Skin of body (tissue), 1 donor: ENCODE measurements at regions not wholly inside any gene's neighbourhood (a gene's known extent, or its start where the extent isn't known, plus 50 kb on each side); places are given as distances from the start of the nearest gene placed in this dataset.
"Not testable (repeated sequence)": the region's sequence is repeated elsewhere in the genome, so short reads cannot be mapped to it uniquely, and the experiment has no call there.

Experiments used
- DNase-seq: peaks from one replicate; lab custom pipeline; 2025; lab: John Stamatoyannopoulos, UW

GRCh38 chr2:8320311-8321066 lies 361.4 kb upstream of the ID2 start:
- no peak for DNase-seq

- DNase-seq: no peak
These were observed 359.2 kb upstream of the ID2 start for GRCh38 chr2:8322634-8323033.

GRCh38 chr2:8324164-8324856 lies 357.5 kb upstream of the ID2 start:
- no peak for DNase-seq

GRCh38 chr2:8324901-8325300 lies 357.0 kb upstream of the ID2 start:
- DNase-seq: no peak

- no peak for DNase-seq
These were observed 354.3 kb upstream of the ID2 start for GRCh38 chr2:8327371-8328100.

- DNase-seq: no peak
These were observed 353.6 kb upstream of the ID2 start for GRCh38 chr2:8328217-8328616.

GRCh38 chr2:8329660-8330622 lies 351.9 kb upstream of the ID2 start:
- DNase-seq: no peak

GRCh38 chr2:8331068-8331467 lies 350.8 kb upstream of the ID2 start:
- DNase-seq: no peak

GRCh38 chr2:8332646-8333045 lies 349.2 kb upstream of the ID2 start:
- DNase-seq: no peak

- no peak for DNase-seq
These were observed 348.6 kb upstream of the ID2 start for GRCh38 chr2:8333177-8333831.

- DNase-seq: not testable (repeated sequence)
These were observed 348.0 kb upstream of the ID2 start for GRCh38 chr2:8333832-8334187.

- DNase-seq: no peak
These were observed 347.0 kb upstream of the ID2 start for GRCh38 chr2:8334866-8335325.

GRCh38 chr2:8335801-8336200 lies 346.1 kb upstream of the ID2 start:
- no peak for DNase-seq

- DNase-seq: no peak
These were observed 344.5 kb upstream of the ID2 start for GRCh38 chr2:8337321-8337720.

- no peak for DNase-seq
These were observed 339.4 kb upstream of the ID2 start for GRCh38 chr2:8342407-8342806.

GRCh38 chr2:8343031-8343430 lies 338.8 kb upstream of the ID2 start:
- no peak for DNase-seq

GRCh38 chr2:8344144-8345097 lies 337.4 kb upstream of the ID2 start:
- no peak for DNase-seq

- DNase-seq: no peak
These were observed 336.7 kb upstream of the ID2 start for GRCh38 chr2:8345200-8345599.

GRCh38 chr2:8346208-8346607 lies 335.6 kb upstream of the ID2 start:
- peak; percentile 24 for DNase-seq
